ENCODE measurements at regions not wholly inside any gene's neighbourhood (a gene's known extent, or its start where the extent isn't known, plus 50 kb on each side); places are given as distances from the start of the nearest gene placed in this dataset.

GRCh38 chr21:31604591-31605190 is 54.8 kb upstream of the SOD1 start:
- H3K9me3 ChIP-seq (ENCODE audit: low read depth, low read length, poor library complexity, severe bottlenecking) = no peaks in the 10 kb centered on the region
- BruUV-seq (replicated peaks) = no TSS peak
- ChIA-PET CTCF (no interaction called here), POLR2A (ENCODE audit: low non-redundant PET) (no interaction called here)
- H3K36me3 ChIP-seq (ENCODE audit: insufficient read depth, low read length, poor library complexity, severe bottlenecking) = no peaks in the 10 kb centered on the region
- intact Hi-C loops (cut with micrococcal nuclease; ENCODE audit: unreplicated experiment) = loop anchor here (1.0 to 5.0 kb wide), 2 partner anchors 406 to 507 kb away; no protein-coding TSS in a partner anchor
- no peaks in the 10 kb centered on the region for H3K4me1 ChIP-seq (ENCODE audit: insufficient read depth, low read length, poor library complexity, severe bottlenecking)
- TF ChIP-seq CTCF (conservative IDR thresholded peaks at IDR 0.05; ENCODE audit: low read depth, low read length) = peak; percentile 89
- no peak for TF ChIP-seq EZH2 (IDR thresholded peaks at IDR 0.05; ENCODE audit: borderline replicate concordance, low read depth, low read length, poor library complexity, severe bottlenecking)
- no peak overlapping the region for H3K27ac ChIP-seq (ENCODE audit: low read depth, low read length, poor library complexity, severe bottlenecking)
- H3K4me3 ChIP-seq (ENCODE audit: low read depth, low read length, poor library complexity, severe bottlenecking) = no peak overlapping the region
- no peaks in the 10 kb centered on the region for H3K27me3 ChIP-seq (replicated peaks; ENCODE audit: insufficient read depth, low read depth, low read length, poor library complexity)
- DNase-seq (ENCODE audit: low spot score) = peak; percentile 71

- intact Hi-C loops (cut with micrococcal nuclease; ENCODE audit: unreplicated experiment) = no loop called here
- TF ChIP-seq CTCF (conservative IDR thresholded peaks at IDR 0.05; ENCODE audit: low read depth, low read length) (no peak), EZH2 (IDR thresholded peaks at IDR 0.05; ENCODE audit: borderline replicate concordance, low read depth, low read length, poor library complexity, severe bottlenecking) (no peak)
- H3K4me3 ChIP-seq (ENCODE audit: low read depth, low read length, poor library complexity, severe bottlenecking) = no peak overlapping the region
- POLR2A ChIA-PET (ENCODE audit: low non-redundant PET) = interaction anchor here (0.5 kb wide), 1 partner anchor 378 kb away, joined by 3 read pairs; no protein-coding TSS in a partner anchor
- CTCF ChIA-PET = no interaction called here
- no peak for DNase-seq (ENCODE audit: low spot score)
- BruUV-seq (replicated peaks) = no TSS peak
- no peaks in the 10 kb centered on the region for H3K36me3 ChIP-seq (ENCODE audit: insufficient read depth, low read length, poor library complexity, severe bottlenecking)
- H3K9me3 ChIP-seq (ENCODE audit: low read depth, low read length, poor library complexity, severe bottlenecking) = no peaks in the 10 kb centered on the region
- H3K27ac ChIP-seq (ENCODE audit: low read depth, low read length, poor library complexity, severe bottlenecking) = no peak overlapping the region
- no peaks in the 10 kb centered on the region for H3K4me1 ChIP-seq (ENCODE audit: insufficient read depth, low read length, poor library complexity, severe bottlenecking)
- H3K27me3 ChIP-seq (replicated peaks; ENCODE audit: insufficient read depth, low read depth, low read length, poor library complexity) = no peaks in the 10 kb centered on the region
Observed at GRCh38 chr21:31599563-31599962, 59.9 kb upstream of the SOD1 start.

- H3K36me3 ChIP-seq (ENCODE audit: insufficient read depth, low read length, poor library complexity, severe bottlenecking) = no peaks in the 10 kb centered on the region
- no TSS peak for BruUV-seq (replicated peaks)
- TF ChIP-seq CTCF (conservative IDR thresholded peaks at IDR 0.05; ENCODE audit: low read depth, low read length) (no peak), EZH2 (IDR thresholded peaks at IDR 0.05; ENCODE audit: borderline replicate concordance, low read depth, low read length, poor library complexity, severe bottlenecking) (no peak)
- POLR2A ChIA-PET (ENCODE audit: low non-redundant PET) = interaction anchor here (0.5 kb wide), 1 partner anchor 377 kb away, joined by 3 read pairs; no protein-coding TSS in a partner anchor
- CTCF ChIA-PET = no interaction called here
- H3K9me3 ChIP-seq (ENCODE audit: low read depth, low read length, poor library complexity, severe bottlenecking) = no peaks in the 10 kb centered on the region
- no peaks in the 10 kb centered on the region for H3K4me1 ChIP-seq (ENCODE audit: insufficient read depth, low read length, poor library complexity, severe bottlenecking)
- H3K27ac ChIP-seq (ENCODE audit: low read depth, low read length, poor library complexity, severe bottlenecking) = no peak overlapping the region
- no peak overlapping the region for H3K4me3 ChIP-seq (ENCODE audit: low read depth, low read length, poor library complexity, severe bottlenecking)
- DNase-seq (ENCODE audit: low spot score) = no peak
- no peaks in the 10 kb centered on the region for H3K27me3 ChIP-seq (replicated peaks; ENCODE audit: insufficient read depth, low read depth, low read length, poor library complexity)
- intact Hi-C loops (cut with micrococcal nuclease; ENCODE audit: unreplicated experiment) = no loop called here
Observed at GRCh38 chr21:31599013-31599412, 60.5 kb upstream of the SOD1 start.
